ENCODE measurements at regions not wholly inside any gene's neighbourhood (a gene's known extent, or its start where the extent isn't known, plus 50 kb on each side); places are given as distances from the start of the nearest gene placed in this dataset.

DNA sequence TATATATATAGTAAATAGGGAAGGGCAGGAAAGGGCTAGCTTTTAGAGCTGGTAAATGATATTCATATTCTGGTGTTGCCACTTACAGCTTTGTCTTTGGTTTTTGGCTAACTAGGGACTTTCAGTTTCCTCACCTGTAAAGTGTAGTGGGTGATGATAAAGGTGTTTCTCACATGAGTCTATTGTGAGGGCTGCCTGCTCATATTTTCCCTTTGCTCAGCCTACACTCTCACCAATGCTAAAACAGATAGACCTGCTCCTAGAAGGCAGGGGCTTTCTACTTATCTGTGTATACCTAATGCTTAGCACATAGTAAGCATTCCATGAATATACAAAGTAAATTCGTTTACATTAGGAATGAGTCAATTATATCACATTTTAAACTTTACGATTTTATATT, 137.2 kb upstream of the HS3ST1 start:
- TF ChIP-seq POLR2AphosphoS5 (IDR thresholded peaks at IDR 0.05; ENCODE audit: low read depth, low read length): no peak
- TF ChIP-seq REST (IDR thresholded peaks at IDR 0.05; ENCODE audit: insufficient read depth in 1 of 2, low read depth in 2 of 2, low read length in 2 of 2): no peak
- TF ChIP-seq TAF1 (IDR thresholded peaks at IDR 0.05; ENCODE audit: borderline replicate concordance, insufficient read depth, low read length): no peak
